A549 (cell line): ENCODE measurements at regions not wholly inside any gene's neighbourhood (a gene's known extent, or its start where the extent isn't known, plus 50 kb on each side); places are given as distances from the start of the nearest gene placed in this dataset.

Source experiments
- ATAC-seq, 2 experiments: fragments of 200-7000 bp in 1 of 2; fragments of >200 bp in 1 of 2; cut with Nextera tagmentation in 1 of 2; cut with Tn5 transposase in 1 of 2; 3 replicates each; pipeline versions ENCODE4 v1.8.0 to v1.9.1; 2018 to 2020; ENCODE audit warnings: mild to moderate bottlenecking in 1 of 2, moderate library complexity in 1 of 2
- CTCF ChIA-PET: fragments of 300-600 bp; sonication (Branson Sonifier 250); formaldehyde crosslinking; extraction: SDS; loops from one replicate; lab custom pipeline; 2021; ENCODE audit warnings: antibody characterized with exemption, inconsistent platforms; lab: Yijun Ruan, JAX
- POLR2A ChIA-PET: fragments of 350-600 bp; formaldehyde crosslinking; extraction: SDS; loops from one replicate; lab custom pipeline; 2021; ENCODE audit warnings: antibody characterized with exemption, inconsistent platforms; lab: Yijun Ruan, JAX
- DNase-seq, 2 experiments: peaks; one replicate each; pipeline versions ENCODE4 v3.0.0 to v3.0.0-alpha.2; 2011 to 2016; ENCODE audit warnings: low read depth in 1 of 2, low spot score in 1 of 2
- FAIRE-seq: peaks from 2 replicates; lab custom pipeline; 2011; peaks lifted over from hg19 to GRCh38; lab: Jason Lieb, UNC
- H3K27ac ChIP-seq, 2 experiments: fragments of >200 bp; sonication (Bioruptor Twin); formaldehyde crosslinking; 3 replicates each; pipeline ENCODE4 v1.5.1; 2016 to 2017
- H3K4me1 ChIP-seq: fragments of >200 bp; sonication (Bioruptor Twin); formaldehyde crosslinking; 3 replicates; pipeline ENCODE4 v1.6.1; 2016
- H3K4me2 ChIP-seq: fragments of >200 bp; sonication (Bioruptor Twin); formaldehyde crosslinking; 3 replicates; pipeline ENCODE4 v1.6.1; 2016
- H3K4me3 ChIP-seq: fragments of >200 bp; sonication (Bioruptor Twin); formaldehyde crosslinking; 3 replicates; pipeline ENCODE4 v1.5.1; 2016
- H3K9me3 ChIP-seq: fragments of >200 bp; sonication (Bioruptor Twin); formaldehyde crosslinking; 3 replicates; pipeline ENCODE4 v1.6.1; 2016
- CBX8 ChIP-seq: fragments of 200-600 bp; sonication (generic); IDR thresholded peaks from 2 replicates; pipeline ENCODE4 v1.6.1; 2016
- CEBPB ChIP-seq, 2 experiments: fragments of >200 bp in 1 of 2; sonication (Bioruptor Twin) in 1 of 2; formaldehyde crosslinking in 1 of 2; IDR thresholded peaks; 2 replicates each; pipeline ENCODE4 v1.6.1; 2012 to 2016
- EHMT2 ChIP-seq: fragments of 200-600 bp; sonication (generic); IDR thresholded peaks from 2 replicates; pipeline ENCODE4 v1.6.1; 2016; ENCODE audit warnings: antibody characterized with exemption, low read depth, mild to moderate bottlenecking, moderate library complexity
- ESRRA ChIP-seq: fragments of 150-350 bp; IDR thresholded peaks from 2 replicates; pipeline ENCODE4 v1.6.1; 2014; ENCODE audit warnings: mild to moderate bottlenecking, low read length, borderline replicate concordance
- FOSL2 ChIP-seq, 2 experiments: fragments of 450-650 bp in 1 of 2; fragments of >200 bp in 1 of 2; sonication (Bioruptor Twin) in 1 of 2; formaldehyde crosslinking; IDR thresholded peaks; 2 replicates each; pipeline versions ENCODE4 v1.5.0 to v1.6.1; 2016 to 2020; ENCODE audit warnings: mild to moderate bottlenecking in 1 of 2, moderate library complexity in 1 of 2
- FOXS1 ChIP-seq: fragments of 250-450 bp; sonication (Bioruptor Pico); IDR thresholded peaks from 2 replicates; pipeline ENCODE4 v1.5.0; 2020; ENCODE audit warnings: mild to moderate bottlenecking, moderate library complexity
- HMGXB4 ChIP-seq: fragments of 250-450 bp; sonication (Bioruptor Pico); IDR thresholded peaks from 2 replicates; pipeline ENCODE4 v1.5.0; 2021; ENCODE audit warnings: mild to moderate bottlenecking, moderate library complexity, borderline replicate concordance
- HOXB13 ChIP-seq: fragments of 250-450 bp; sonication (Bioruptor Pico); IDR thresholded peaks from 2 replicates; pipeline ENCODE4 v1.5.0; 2020; ENCODE audit warnings: low read depth, mild to moderate bottlenecking, moderate library complexity
- JUN ChIP-seq, 2 experiments: fragments of >200 bp; sonication (Bioruptor Twin); formaldehyde crosslinking; IDR thresholded peaks; 2 replicates in 1 of 2; 3 replicates in 1 of 2; pipeline ENCODE4 v1.6.1; 2016 to 2017
- KDM1A ChIP-seq: fragments of 200-600 bp; sonication (generic); IDR thresholded peaks from 2 replicates; pipeline ENCODE4 v1.6.1; 2016; ENCODE audit warnings: low read depth, mild to moderate bottlenecking
- KDM5A ChIP-seq: fragments of 200-600 bp; sonication (generic); IDR thresholded peaks from 2 replicates; pipeline ENCODE4 v1.6.1; 2016; ENCODE audit warnings: antibody characterized with exemption, mild to moderate bottlenecking
- NFE2L2 ChIP-seq: fragments of 150-350 bp; conservative IDR thresholded peaks from 2 replicates; pipeline ENCODE4 v1.6.1; 2014; ENCODE audit warnings: low read length
- NR3C1 ChIP-seq: fragments of >200 bp; sonication (Bioruptor Twin); formaldehyde crosslinking; IDR thresholded peaks from 3 replicates; pipeline ENCODE4 v1.6.1; 2017
- PBX3 ChIP-seq: IDR thresholded peaks from 2 replicates; pipeline ENCODE4 v1.6.1; 2012
- RARB ChIP-seq: fragments of 250-450 bp; sonication (Bioruptor Pico); IDR thresholded peaks from 2 replicates; pipeline ENCODE4 v1.8.0; 2021; ENCODE audit warnings: mild to moderate bottlenecking, moderate library complexity
- RNF2 ChIP-seq: fragments of 200-600 bp; sonication (generic); IDR thresholded peaks from 2 replicates; pipeline ENCODE4 v1.6.1; 2016; ENCODE audit warnings: low read depth, mild to moderate bottlenecking, antibody characterized with exemption, moderate library complexity, borderline replicate concordance
- TFCP2L1 ChIP-seq: fragments of 250-450 bp; sonication (Bioruptor Pico); IDR thresholded peaks from 2 replicates; pipeline ENCODE4 v1.5.0; 2021; ENCODE audit warnings: mild to moderate bottlenecking
- ZC3H11A ChIP-seq: fragments of 450-650 bp; IDR thresholded peaks from 2 replicates; pipeline ENCODE4 v1.6.1; 2014; ENCODE audit warnings: antibody characterized with exemption, mild to moderate bottlenecking
- ZFP36 ChIP-seq: fragments of 450-650 bp; IDR thresholded peaks from 2 replicates; pipeline ENCODE4 v1.6.1; 2014; ENCODE audit warnings: borderline replicate concordance; ENCODE audit not compliant: partially characterized antibody
- ZNF302 ChIP-seq: fragments of 250-450 bp; sonication (Bioruptor Pico); IDR thresholded peaks from 2 replicates; pipeline ENCODE4 v1.9.0; 2021; ENCODE audit warnings: inconsistent platforms, mild to moderate bottlenecking, moderate library complexity
- WGBS: methylation state at CpG from one replicate; pipeline ENCODE4 v1.1.6; 2017; ENCODE audit errors: missing lambda C conversion rate; 5-methylcytosine and 5-hydroxymethylcytosine counted together
- TF ChIP-seq, protein P1 (sequence below): fragments of 450-650 bp; IDR thresholded peaks from 2 replicates; pipeline ENCODE4 v1.6.1; 2014; ENCODE audit warnings: antibody characterized with exemption
- TF ChIP-seq, protein P2 (sequence below): IDR thresholded peaks from 2 replicates; pipeline ENCODE4 v1.6.1; 2012; ENCODE audit warnings: low read depth, borderline replicate concordance

DNA sequence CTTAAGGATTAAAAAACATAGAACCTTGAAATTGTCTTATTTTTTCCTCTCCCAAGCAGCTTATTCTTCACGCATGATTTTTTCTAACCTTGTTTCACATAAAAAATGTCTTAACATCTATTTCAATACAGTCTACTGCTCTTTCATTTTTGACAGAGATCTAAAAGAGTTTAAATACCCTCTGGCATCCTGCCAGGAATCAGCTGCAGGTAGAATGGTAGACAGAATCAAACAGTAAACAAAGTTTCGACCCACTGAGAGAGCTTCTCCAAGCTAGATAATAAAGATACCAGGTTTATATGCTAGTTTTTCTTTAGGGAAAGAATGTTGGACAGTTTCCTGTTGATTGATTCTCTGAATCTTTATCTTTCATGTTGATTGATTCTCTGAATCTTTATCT lies 555.8 kb upstream of the CDH9 start:
- H3K9me3 ChIP-seq: no peaks in the 10 kb centered on the region
- no peak for TF ChIP-seq JUN (IDR thresholded peaks at IDR 0.05)
- no peak for TF ChIP-seq PBX3
- TF ChIP-seq KDM5A: no peak
- TF ChIP-seq HMGXB4 (CRISPR knock-in tag): no peak
- POLR2A ChIA-PET: interaction anchor here (0.9 kb wide), 1 partner anchor 122 kb away, joined by 3 read pairs; no protein-coding TSS in a partner anchor
- no peak for FAIRE-seq
- no peak for DNase-seq
- 55% methylated on average over 2 of the region's 2 CpGs for WGBS
- H3K27ac ChIP-seq: no peak overlapping the region
- CTCF ChIA-PET: no interaction called here
- no peak for ATAC-seq
- H3K4me3 ChIP-seq: no peak overlapping the region
- no peak overlapping the region for H3K4me2 ChIP-seq
- H3K4me1 ChIP-seq: no peaks in the 10 kb centered on the region

GRCh38 chr5:27592231-27592630 lies 553.8 kb upstream of the CDH9 start:
- H3K4me2 ChIP-seq: no peak overlapping the region
- DNase-seq: no peak
- no peak overlapping the region for H3K27ac ChIP-seq
- ChIA-PET CTCF (no interaction called here), POLR2A (no interaction called here)
- H3K9me3 ChIP-seq: no peaks in the 10 kb centered on the region
- no peaks in the 10 kb centered on the region for H3K4me1 ChIP-seq
- WGBS: 83% methylated on average over 1 of the region's 1 CpG
- no peak overlapping the region for H3K4me3 ChIP-seq
- FAIRE-seq: no peak
- TF ChIP-seq, protein P1, sequence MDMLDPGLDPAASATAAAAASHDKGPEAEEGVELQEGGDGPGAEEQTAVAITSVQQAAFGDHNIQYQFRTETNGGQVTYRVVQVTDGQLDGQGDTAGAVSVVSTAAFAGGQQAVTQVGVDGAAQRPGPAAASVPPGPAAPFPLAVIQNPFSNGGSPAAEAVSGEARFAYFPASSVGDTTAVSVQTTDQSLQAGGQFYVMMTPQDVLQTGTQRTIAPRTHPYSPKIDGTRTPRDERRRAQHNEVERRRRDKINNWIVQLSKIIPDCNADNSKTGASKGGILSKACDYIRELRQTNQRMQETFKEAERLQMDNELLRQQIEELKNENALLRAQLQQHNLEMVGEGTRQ: no peak
- no peak for TF ChIP-seq ZNF302
- TF ChIP-seq ZFP36: no peak
- TF ChIP-seq, protein P2, sequence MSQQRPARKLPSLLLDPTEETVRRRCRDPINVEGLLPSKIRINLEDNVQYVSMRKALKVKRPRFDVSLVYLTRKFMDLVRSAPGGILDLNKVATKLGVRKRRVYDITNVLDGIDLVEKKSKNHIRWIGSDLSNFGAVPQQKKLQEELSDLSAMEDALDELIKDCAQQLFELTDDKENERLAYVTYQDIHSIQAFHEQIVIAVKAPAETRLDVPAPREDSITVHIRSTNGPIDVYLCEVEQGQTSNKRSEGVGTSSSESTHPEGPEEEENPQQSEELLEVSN: no peak
- TF ChIP-seq HOXB13 (CRISPR knock-in tag): no peak
- no peak for TF ChIP-seq ZC3H11A
- TF ChIP-seq ESRRA: no peak
- TF ChIP-seq HMGXB4 (CRISPR knock-in tag): no peak
- TF ChIP-seq EHMT2: no peak
- TF ChIP-seq FOSL2 (IDR thresholded peaks at IDR 0.05): no peak
- no peak for TF ChIP-seq FOSL2 (CRISPR knock-in tag; IDR thresholded peaks at IDR 0.05)
- no peak for TF ChIP-seq FOXS1
- TF ChIP-seq CBX8: no peak
- TF ChIP-seq NFE2L2: no peak
- TF ChIP-seq RARB (CRISPR knock-in tag): no peak
- no peak for TF ChIP-seq RNF2
- no peak for TF ChIP-seq NR3C1
- TF ChIP-seq KDM1A: no peak
- no peak for TF ChIP-seq CEBPB (IDR thresholded peaks at IDR 0.05)
- no peak for TF ChIP-seq KDM5A
- no peak for TF ChIP-seq TFCP2L1 (CRISPR knock-in tag)
- no peak for ATAC-seq
